ENCODE measurements at regions not wholly inside any gene's neighbourhood (a gene's known extent, or its start where the extent isn't known, plus 50 kb on each side); places are given as distances from the start of the nearest gene placed in this dataset.

GRCh38 chr12:115229517-115229916 lies 545.5 kb upstream of the TBX3 start:
- no peak for TF ChIP-seq POLR2A (IDR thresholded peaks at IDR 0.05)
- TF ChIP-seq, protein P1, sequence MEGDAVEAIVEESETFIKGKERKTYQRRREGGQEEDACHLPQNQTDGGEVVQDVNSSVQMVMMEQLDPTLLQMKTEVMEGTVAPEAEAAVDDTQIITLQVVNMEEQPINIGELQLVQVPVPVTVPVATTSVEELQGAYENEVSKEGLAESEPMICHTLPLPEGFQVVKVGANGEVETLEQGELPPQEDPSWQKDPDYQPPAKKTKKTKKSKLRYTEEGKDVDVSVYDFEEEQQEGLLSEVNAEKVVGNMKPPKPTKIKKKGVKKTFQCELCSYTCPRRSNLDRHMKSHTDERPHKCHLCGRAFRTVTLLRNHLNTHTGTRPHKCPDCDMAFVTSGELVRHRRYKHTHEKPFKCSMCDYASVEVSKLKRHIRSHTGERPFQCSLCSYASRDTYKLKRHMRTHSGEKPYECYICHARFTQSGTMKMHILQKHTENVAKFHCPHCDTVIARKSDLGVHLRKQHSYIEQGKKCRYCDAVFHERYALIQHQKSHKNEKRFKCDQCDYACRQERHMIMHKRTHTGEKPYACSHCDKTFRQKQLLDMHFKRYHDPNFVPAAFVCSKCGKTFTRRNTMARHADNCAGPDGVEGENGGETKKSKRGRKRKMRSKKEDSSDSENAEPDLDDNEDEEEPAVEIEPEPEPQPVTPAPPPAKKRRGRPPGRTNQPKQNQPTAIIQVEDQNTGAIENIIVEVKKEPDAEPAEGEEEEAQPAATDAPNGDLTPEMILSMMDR (IDR thresholded peaks at IDR 0.05) = no peak

All from lower leg skin (tissue), 3 donors.